A549 (cell line): ENCODE measurements at regions not wholly inside any gene's neighbourhood (a gene's known extent, or its start where the extent isn't known, plus 50 kb on each side); places are given as distances from the start of the nearest gene placed in this dataset.

Experiments
- ATAC-seq, 2 experiments: fragments of 200-7000 bp in 1 of 2; fragments of >200 bp in 1 of 2; cut with Nextera tagmentation in 1 of 2; cut with Tn5 transposase in 1 of 2; 3 replicates each; pipeline versions ENCODE4 v1.8.0 to v1.9.1; 2018 to 2020; ENCODE audit warnings: mild to moderate bottlenecking in 1 of 2, moderate library complexity in 1 of 2
- CTCF ChIA-PET: fragments of 300-600 bp; sonication (Branson Sonifier 250); formaldehyde crosslinking; extraction: SDS; loops from one replicate; lab custom pipeline; 2021; ENCODE audit warnings: antibody characterized with exemption, inconsistent platforms; lab: Yijun Ruan, JAX
- POLR2A ChIA-PET: fragments of 350-600 bp; formaldehyde crosslinking; extraction: SDS; loops from one replicate; lab custom pipeline; 2021; ENCODE audit warnings: antibody characterized with exemption, inconsistent platforms; lab: Yijun Ruan, JAX
- DNase-seq, 2 experiments: peaks; one replicate each; pipeline versions ENCODE4 v3.0.0 to v3.0.0-alpha.2; 2011 to 2016; ENCODE audit warnings: low read depth in 1 of 2, low spot score in 1 of 2
- FAIRE-seq: peaks from 2 replicates; lab custom pipeline; 2011; peaks lifted over from hg19 to GRCh38; lab: Jason Lieb, UNC
- H3K27ac ChIP-seq, 2 experiments: fragments of >200 bp; sonication (Bioruptor Twin); formaldehyde crosslinking; 3 replicates each; pipeline ENCODE4 v1.5.1; 2016 to 2017
- H3K4me1 ChIP-seq: fragments of >200 bp; sonication (Bioruptor Twin); formaldehyde crosslinking; 3 replicates; pipeline ENCODE4 v1.6.1; 2016
- H3K4me2 ChIP-seq: fragments of >200 bp; sonication (Bioruptor Twin); formaldehyde crosslinking; 3 replicates; pipeline ENCODE4 v1.6.1; 2016
- H3K4me3 ChIP-seq: fragments of >200 bp; sonication (Bioruptor Twin); formaldehyde crosslinking; 3 replicates; pipeline ENCODE4 v1.5.1; 2016
- H3K9me3 ChIP-seq: fragments of >200 bp; sonication (Bioruptor Twin); formaldehyde crosslinking; 3 replicates; pipeline ENCODE4 v1.6.1; 2016
- EHF ChIP-seq: fragments of 250-450 bp; sonication (Bioruptor Pico); IDR thresholded peaks from 2 replicates; pipeline ENCODE4 v1.5.0; 2020; ENCODE audit warnings: mild to moderate bottlenecking
- ESRRA ChIP-seq: fragments of 150-350 bp; IDR thresholded peaks from 2 replicates; pipeline ENCODE4 v1.6.1; 2014; ENCODE audit warnings: mild to moderate bottlenecking, low read length, borderline replicate concordance
- FOSB ChIP-seq: fragments of 250-450 bp; sonication (Bioruptor Pico); IDR thresholded peaks from 2 replicates; pipeline ENCODE4 v1.5.0; 2020; ENCODE audit warnings: mild to moderate bottlenecking, moderate library complexity
- FOSL2 ChIP-seq, 2 experiments: fragments of 450-650 bp in 1 of 2; fragments of >200 bp in 1 of 2; sonication (Bioruptor Twin) in 1 of 2; formaldehyde crosslinking; IDR thresholded peaks; 2 replicates each; pipeline versions ENCODE4 v1.5.0 to v1.6.1; 2016 to 2020; ENCODE audit warnings: mild to moderate bottlenecking in 1 of 2, moderate library complexity in 1 of 2
- HDAC2 ChIP-seq: fragments of 200-600 bp; sonication (generic); IDR thresholded peaks from 2 replicates; pipeline ENCODE4 v1.6.1; 2016
- HOXB13 ChIP-seq: fragments of 250-450 bp; sonication (Bioruptor Pico); IDR thresholded peaks from 2 replicates; pipeline ENCODE4 v1.5.0; 2020; ENCODE audit warnings: low read depth, mild to moderate bottlenecking, moderate library complexity
- JUNB ChIP-seq: fragments of >200 bp; sonication (Bioruptor Twin); formaldehyde crosslinking; IDR thresholded peaks from 2 replicates; pipeline ENCODE4 v1.6.1; 2016
- KDM5A ChIP-seq: fragments of 200-600 bp; sonication (generic); IDR thresholded peaks from 2 replicates; pipeline ENCODE4 v1.6.1; 2016; ENCODE audit warnings: antibody characterized with exemption, mild to moderate bottlenecking
- MAZ ChIP-seq: fragments of 150-350 bp; IDR thresholded peaks from 2 replicates; pipeline ENCODE4 v1.6.1; 2014; ENCODE audit warnings: antibody characterized with exemption, low read depth, low read length, borderline replicate concordance
- MYC ChIP-seq: IDR thresholded peaks from 2 replicates; pipeline ENCODE4 v1.6.1; 2012; ENCODE audit warnings: mild to moderate bottlenecking, inconsistent platforms, low read length, improper control_type of control experiment, borderline replicate concordance
- NFE2L2 ChIP-seq: fragments of 150-350 bp; conservative IDR thresholded peaks from 2 replicates; pipeline ENCODE4 v1.6.1; 2014; ENCODE audit warnings: low read length
- NPAS2 ChIP-seq: fragments of 250-450 bp; sonication (Bioruptor Pico); IDR thresholded peaks from 2 replicates; pipeline ENCODE4 v1.8.0; 2022; ENCODE audit warnings: mild to moderate bottlenecking, moderate library complexity, borderline replicate concordance
- PHF8 ChIP-seq: fragments of 200-600 bp; sonication (generic); IDR thresholded peaks from 2 replicates; pipeline ENCODE4 v1.6.1; 2016; ENCODE audit warnings: low read depth, mild to moderate bottlenecking, antibody characterized with exemption, moderate library complexity, borderline replicate concordance
- RFX5 ChIP-seq: fragments of 450-650 bp; IDR thresholded peaks from 2 replicates; pipeline ENCODE4 v1.7.1; 2014; ENCODE audit warnings: antibody characterized with exemption, mild to moderate bottlenecking, moderate library complexity
- RNF2 ChIP-seq: fragments of 200-600 bp; sonication (generic); IDR thresholded peaks from 2 replicates; pipeline ENCODE4 v1.6.1; 2016; ENCODE audit warnings: low read depth, mild to moderate bottlenecking, antibody characterized with exemption, moderate library complexity, borderline replicate concordance
- ZNF302 ChIP-seq: fragments of 250-450 bp; sonication (Bioruptor Pico); IDR thresholded peaks from 2 replicates; pipeline ENCODE4 v1.9.0; 2021; ENCODE audit warnings: inconsistent platforms, mild to moderate bottlenecking, moderate library complexity
- WGBS: methylation state at CpG from one replicate; pipeline ENCODE4 v1.1.6; 2017; ENCODE audit errors: missing lambda C conversion rate; 5-methylcytosine and 5-hydroxymethylcytosine counted together
- TF ChIP-seq, protein P1 (sequence below): IDR thresholded peaks from 2 replicates; pipeline ENCODE4 v1.6.1; 2012
- TF ChIP-seq, protein P2 (sequence below): fragments of 450-650 bp; IDR thresholded peaks from 2 replicates; pipeline ENCODE4 v1.6.1; 2014; ENCODE audit warnings: antibody characterized with exemption
- TF ChIP-seq, protein P3 (sequence below): fragments of 150-350 bp; IDR thresholded peaks from 2 replicates; pipeline ENCODE4 v1.6.1; 2014; ENCODE audit warnings: low read depth, mild to moderate bottlenecking, low read length
- TF ChIP-seq, protein P4 (sequence below): IDR thresholded peaks from 2 replicates; pipeline ENCODE4 v1.6.1; 2012; ENCODE audit warnings: low read depth, borderline replicate concordance
- TF ChIP-seq, protein P5 (sequence below): fragments of >200 bp; sonication (Bioruptor Twin); formaldehyde crosslinking; IDR thresholded peaks from 2 replicates; pipeline ENCODE4 v1.6.1; 2016

DNA sequence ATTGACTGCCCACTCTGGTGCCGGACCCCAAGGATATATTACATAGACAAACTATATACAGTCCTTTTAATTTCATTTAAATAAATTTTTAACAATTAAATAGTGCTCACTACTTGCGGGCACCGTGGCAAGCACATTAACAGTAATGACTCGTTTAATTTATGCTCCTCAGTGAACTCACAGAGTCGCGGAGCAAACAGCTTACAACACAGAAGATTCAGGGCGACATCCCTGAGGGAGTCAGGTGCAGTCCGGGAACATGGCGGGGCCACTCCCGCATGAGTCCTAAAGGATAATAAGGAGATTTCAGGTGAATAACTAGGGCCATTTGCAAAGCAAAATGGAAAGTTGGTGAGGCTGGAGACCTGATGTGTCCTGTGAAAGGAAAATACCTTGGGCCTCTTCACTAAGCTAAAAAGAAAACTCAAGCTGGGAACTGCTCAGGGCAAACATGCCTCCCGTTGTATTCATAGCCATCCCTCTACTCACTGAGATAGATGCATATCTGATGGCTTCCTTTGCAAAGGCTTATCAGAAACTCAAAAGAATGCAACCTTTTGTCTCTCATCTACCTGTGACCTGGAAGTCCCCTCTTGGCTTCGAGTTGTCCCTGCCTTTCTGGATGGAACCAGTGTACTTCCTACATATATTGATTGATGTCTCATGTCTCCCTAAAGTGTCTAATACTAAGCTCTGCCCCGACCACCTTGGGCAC is 125.6 kb downstream of the KLF6 start:
- Histone ChIP-seq H3K27ac (peak overlapping the region in 1 of 2 experiments; percentile 43; a peak in 2 of 6 replicates), H3K4me1 (peaks cover 4% of the 10 kb centered on the region; the same call in 1 of the 3 replicates), H3K4me2 (no peak overlapping the region), H3K9me3 (no peaks in the 10 kb centered on the region), H3K4me3 (no peak overlapping the region)
- WGBS, result 85% methylated on average over 13 of the region's 13 CpGs
- FAIRE-seq (no peak), DNase-seq (no peak), ATAC-seq (no peak)
- TF ChIP-seq FOSB (CRISPR knock-in tag), result no peak
- no peak for TF ChIP-seq HOXB13 (CRISPR knock-in tag)
- no peak for TF ChIP-seq ESRRA
- TF ChIP-seq, protein P1, sequence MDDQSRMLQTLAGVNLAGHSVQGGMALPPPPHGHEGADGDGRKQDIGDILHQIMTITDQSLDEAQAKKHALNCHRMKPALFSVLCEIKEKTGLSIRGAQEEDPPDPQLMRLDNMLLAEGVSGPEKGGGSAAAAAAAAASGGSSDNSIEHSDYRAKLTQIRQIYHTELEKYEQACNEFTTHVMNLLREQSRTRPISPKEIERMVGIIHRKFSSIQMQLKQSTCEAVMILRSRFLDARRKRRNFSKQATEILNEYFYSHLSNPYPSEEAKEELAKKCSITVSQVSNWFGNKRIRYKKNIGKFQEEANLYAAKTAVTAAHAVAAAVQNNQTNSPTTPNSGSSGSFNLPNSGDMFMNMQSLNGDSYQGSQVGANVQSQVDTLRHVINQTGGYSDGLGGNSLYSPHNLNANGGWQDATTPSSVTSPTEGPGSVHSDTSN, result no peak
- no peak for TF ChIP-seq HDAC2
- no peak for TF ChIP-seq FOSL2 (IDR thresholded peaks at IDR 0.05)
- TF ChIP-seq FOSL2 (CRISPR knock-in tag; IDR thresholded peaks at IDR 0.05), result no peak
- TF ChIP-seq, protein P2, sequence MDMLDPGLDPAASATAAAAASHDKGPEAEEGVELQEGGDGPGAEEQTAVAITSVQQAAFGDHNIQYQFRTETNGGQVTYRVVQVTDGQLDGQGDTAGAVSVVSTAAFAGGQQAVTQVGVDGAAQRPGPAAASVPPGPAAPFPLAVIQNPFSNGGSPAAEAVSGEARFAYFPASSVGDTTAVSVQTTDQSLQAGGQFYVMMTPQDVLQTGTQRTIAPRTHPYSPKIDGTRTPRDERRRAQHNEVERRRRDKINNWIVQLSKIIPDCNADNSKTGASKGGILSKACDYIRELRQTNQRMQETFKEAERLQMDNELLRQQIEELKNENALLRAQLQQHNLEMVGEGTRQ, result no peak
- POLR2A ChIA-PET, result no interaction called here
- CTCF ChIA-PET, result interaction anchor here (0.8 kb wide), 1 partner anchor 463 kb away, joined by 3 read pairs; no protein-coding TSS in a partner anchor

DNA sequence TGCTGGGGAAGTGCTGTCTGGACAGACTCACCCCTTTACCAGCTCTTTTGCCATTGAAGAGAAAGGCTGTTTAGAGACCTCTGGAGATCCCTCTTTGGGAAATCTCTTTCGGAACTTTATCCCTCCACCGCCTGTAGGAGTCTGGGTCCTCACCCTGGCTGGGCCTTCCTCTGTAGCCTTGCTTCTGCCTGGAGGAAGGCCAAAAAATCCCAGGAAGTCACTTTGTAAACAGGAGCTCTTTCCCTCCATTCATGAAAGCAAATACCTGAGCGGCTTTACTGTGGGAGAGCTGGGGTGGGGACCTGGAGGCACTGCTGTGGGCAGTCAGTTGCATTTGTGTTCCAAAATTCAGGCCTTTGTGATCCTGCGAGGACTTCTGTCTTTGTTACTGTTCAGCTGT is 126.2 kb downstream of the KLF6 start:
- no peak for TF ChIP-seq RFX5
- TF ChIP-seq NPAS2 (CRISPR knock-in tag), result no peak
- TF ChIP-seq PHF8, result no peak
- TF ChIP-seq ZNF302, result no peak
- no peak for TF ChIP-seq RNF2
- TF ChIP-seq MAZ, result no peak
- TF ChIP-seq, protein P3, sequence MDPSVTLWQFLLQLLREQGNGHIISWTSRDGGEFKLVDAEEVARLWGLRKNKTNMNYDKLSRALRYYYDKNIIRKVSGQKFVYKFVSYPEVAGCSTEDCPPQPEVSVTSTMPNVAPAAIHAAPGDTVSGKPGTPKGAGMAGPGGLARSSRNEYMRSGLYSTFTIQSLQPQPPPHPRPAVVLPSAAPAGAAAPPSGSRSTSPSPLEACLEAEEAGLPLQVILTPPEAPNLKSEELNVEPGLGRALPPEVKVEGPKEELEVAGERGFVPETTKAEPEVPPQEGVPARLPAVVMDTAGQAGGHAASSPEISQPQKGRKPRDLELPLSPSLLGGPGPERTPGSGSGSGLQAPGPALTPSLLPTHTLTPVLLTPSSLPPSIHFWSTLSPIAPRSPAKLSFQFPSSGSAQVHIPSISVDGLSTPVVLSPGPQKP, result no peak
- TF ChIP-seq HOXB13 (CRISPR knock-in tag), result no peak
- no peak for TF ChIP-seq MYC
- TF ChIP-seq JUNB, result no peak
- TF ChIP-seq, protein P4, sequence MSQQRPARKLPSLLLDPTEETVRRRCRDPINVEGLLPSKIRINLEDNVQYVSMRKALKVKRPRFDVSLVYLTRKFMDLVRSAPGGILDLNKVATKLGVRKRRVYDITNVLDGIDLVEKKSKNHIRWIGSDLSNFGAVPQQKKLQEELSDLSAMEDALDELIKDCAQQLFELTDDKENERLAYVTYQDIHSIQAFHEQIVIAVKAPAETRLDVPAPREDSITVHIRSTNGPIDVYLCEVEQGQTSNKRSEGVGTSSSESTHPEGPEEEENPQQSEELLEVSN, result no peak
- TF ChIP-seq NFE2L2, result no peak
- no peak for TF ChIP-seq KDM5A
- TF ChIP-seq, protein P5, sequence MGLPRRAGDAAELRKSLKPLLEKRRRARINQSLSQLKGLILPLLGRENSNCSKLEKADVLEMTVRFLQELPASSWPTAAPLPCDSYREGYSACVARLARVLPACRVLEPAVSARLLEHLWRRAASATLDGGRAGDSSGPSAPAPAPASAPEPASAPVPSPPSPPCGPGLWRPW, result no peak
- TF ChIP-seq EHF (CRISPR knock-in tag), result no peak
- FAIRE-seq, result no peak
- ChIA-PET CTCF (no interaction called here), POLR2A (no interaction called here)
- H3K4me2 ChIP-seq, result no peak overlapping the region
- no peak overlapping the region for H3K4me3 ChIP-seq
- no peaks in the 10 kb centered on the region for H3K9me3 ChIP-seq
- ATAC-seq, result no peak; a peak in 1 of 6 replicates
- DNase-seq, result no peak
- peak overlapping the region in 1 of 2 experiments; percentile 43; a peak in 2 of 6 replicates for H3K27ac ChIP-seq
- peaks cover 4% of the 10 kb centered on the region; the same call in 1 of the 3 replicates for H3K4me1 ChIP-seq
- 33% methylated on average over 4 of the region's 4 CpGs for WGBS
